RPMI7951 (cell line): ENCODE measurements at regions not wholly inside any gene's neighbourhood (a gene's known extent, or its start where the extent isn't known, plus 50 kb on each side); places are given as distances from the start of the nearest gene placed in this dataset.

Experiments
- DNase-seq: peaks from one replicate; pipeline ENCODE4 v3.0.0-alpha.2; 2012; ENCODE audit warnings: low read depth

DNA sequence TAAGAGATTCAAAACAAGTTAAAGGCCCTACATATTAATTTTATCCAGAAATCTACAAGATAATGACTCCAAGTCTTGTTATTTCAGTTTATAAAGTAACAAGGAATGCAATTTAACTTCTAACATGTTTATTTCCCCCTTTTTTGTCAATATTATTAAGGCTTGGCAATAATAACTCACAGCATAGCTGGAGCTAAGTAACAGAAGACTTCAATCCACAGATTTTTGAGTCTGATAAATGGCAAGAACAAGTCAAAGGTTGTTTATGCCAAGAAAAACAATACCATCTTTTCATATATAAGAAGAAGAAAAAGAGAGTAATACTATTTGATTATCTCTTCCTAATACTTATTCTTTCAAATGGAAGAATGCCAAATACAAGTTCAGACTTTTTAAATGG, 631.0 kb upstream of the CCDC54 start:
- DNase-seq = no peak

DNA sequence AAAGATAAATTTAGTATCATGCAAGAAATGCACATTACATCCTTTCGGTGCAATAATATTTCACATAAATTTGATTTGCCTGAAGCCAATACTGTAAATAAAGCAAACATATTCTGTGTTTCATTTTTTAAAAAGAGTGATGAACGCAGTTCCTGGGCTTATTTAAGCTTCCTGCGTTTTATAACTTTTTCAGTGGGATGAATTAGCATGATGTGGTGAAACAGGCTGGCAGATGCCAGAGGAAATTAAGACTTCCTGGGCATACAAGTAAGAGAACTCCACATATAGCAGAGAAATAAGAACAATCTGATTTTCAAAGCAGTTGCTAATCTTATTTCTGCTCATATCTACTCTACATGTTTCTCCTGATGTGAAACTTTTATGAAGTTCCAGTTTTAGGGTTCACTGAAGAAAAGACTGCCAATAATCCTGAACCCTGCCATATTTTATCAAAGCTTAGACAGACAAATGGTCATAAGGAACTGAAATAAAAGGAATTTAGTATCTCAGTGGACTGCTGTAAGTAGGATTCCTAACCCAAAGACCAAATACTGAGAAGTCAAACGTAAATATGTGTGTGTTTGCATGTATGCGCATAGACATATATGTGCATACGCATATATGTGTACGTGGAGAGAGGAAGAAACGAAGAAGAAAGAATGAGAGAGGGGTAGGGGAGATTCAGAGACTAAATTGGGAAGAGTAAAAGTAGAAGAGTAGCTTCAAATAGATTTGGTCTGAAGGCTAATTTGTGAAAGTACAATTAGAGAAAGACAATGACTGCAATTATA, 628.6 kb upstream of the CCDC54 start:
- no peak for DNase-seq

DNA sequence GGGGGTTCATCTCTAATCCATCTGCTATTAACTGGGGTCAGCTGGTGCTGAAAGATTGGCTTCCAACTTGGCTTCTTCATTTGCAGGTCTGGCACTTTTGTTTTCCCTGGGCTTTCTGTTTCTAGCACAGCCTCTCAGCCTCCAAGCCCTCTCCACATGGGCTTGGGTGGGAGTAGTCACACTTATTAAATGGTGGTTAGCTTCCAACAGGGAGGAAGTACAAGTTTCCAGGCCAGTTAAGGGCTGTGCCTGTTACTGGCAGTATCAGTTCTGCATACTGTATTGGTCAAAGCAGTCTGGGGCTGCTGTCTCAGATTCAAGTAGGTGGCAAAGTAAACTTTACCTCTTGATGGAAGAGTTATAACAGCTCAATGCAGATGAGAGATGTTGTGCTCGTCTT, 627.1 kb upstream of the CCDC54 start:
- peak; percentile 24 for DNase-seq

- DNase-seq = no peak
Observed at GRCh38 chr3:106755336-106755735, 621.9 kb upstream of the CCDC54 start.

GRCh38 chr3:106756901-106757300, 620.3 kb upstream of the CCDC54 start:
- DNase-seq = no peak

GRCh38 chr3:106758459-106758858, 618.8 kb upstream of the CCDC54 start:
- DNase-seq = no peak

GRCh38 chr3:106759731-106760130, 617.5 kb upstream of the CCDC54 start:
- DNase-seq = peak; percentile 22

GRCh38 chr3:106765342-106765741, 611.9 kb upstream of the CCDC54 start:
- DNase-seq = peak; percentile 91

GRCh38 chr3:106768941-106769480, 608.2 kb upstream of the CCDC54 start:
- no peak for DNase-seq

DNA sequence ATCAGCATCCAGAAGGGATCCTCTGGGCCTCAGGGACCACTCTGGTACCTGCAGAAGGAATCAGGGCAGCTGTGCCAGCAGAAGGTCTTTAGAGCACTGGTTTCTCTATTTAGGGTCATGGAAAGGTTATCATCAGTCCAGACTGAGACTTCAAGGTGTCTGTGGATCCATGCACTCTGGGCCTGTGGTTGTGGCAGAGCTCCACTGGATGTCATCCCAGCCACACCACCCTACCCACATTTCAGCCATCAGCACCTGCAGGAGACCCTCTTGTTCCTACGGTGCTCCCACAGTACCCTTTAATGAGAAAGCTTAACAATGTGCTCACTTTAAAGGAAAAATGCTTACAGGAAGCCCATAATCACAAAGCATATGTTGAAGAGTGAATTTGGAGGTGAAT, 603.4 kb upstream of the CCDC54 start:
- no peak for DNase-seq

- no peak for DNase-seq
Observed at GRCh38 chr3:106783231-106783630, 594.0 kb upstream of the CCDC54 start.

- no peak for DNase-seq
Observed at GRCh38 chr3:106789276-106789675, 588.0 kb upstream of the CCDC54 start.

DNA sequence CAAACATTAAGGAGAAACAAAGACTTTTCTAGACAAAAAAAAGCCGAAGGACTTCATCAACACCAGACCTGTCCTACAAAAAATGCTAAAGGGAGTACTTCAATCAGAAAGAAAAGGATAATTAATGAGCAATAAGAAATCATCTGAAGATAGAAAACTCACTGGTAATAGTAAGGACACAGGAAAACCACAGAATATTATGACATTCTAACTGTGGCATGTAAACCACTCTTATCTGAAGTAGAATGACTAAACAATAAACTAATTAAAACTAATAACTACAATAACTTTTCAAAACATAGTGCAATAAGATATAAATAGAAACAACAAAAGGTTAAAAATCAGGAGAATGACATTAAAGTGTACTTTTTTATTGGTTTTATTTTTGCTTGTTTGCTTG, 584.5 kb upstream of the CCDC54 start:
- DNase-seq = no peak

DNA sequence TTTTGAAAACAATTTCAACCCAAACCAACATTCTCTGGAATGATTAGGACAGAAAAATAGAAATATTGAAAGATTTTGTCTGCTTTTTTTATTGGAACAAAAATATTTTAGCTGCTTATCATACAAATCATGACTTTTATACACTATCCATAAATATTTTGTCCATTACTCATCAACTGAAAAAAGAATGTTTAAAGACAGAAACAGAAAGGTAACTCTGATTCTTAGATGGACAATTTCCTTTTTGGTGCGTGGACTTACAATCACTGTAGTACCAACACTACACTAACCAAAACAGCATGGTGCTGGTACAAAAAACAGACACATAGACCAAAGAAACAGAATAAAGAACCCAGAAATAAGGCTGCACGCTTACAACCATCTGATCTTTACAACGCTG, 582.8 kb upstream of the CCDC54 start:
- peak; percentile 24 for DNase-seq

DNA sequence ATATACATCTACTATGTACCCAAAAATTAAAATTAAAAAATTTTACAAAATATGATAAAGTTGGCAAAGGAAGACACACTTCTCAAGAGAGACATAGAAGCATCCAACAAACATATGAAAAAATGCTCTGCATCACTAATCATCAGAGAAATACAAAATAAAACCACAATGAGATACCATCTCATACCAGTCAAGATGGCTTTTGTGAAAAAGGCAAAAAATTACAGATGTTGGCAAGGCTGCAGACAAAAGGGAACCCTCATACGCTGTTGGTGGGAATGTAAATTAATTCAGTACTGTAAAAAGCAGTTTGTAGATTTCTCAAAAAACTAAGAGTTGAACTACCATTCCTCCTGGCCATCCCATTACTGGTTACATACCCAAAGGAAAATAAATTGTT, 581.7 kb upstream of the CCDC54 start:
- no peak for DNase-seq

DNA sequence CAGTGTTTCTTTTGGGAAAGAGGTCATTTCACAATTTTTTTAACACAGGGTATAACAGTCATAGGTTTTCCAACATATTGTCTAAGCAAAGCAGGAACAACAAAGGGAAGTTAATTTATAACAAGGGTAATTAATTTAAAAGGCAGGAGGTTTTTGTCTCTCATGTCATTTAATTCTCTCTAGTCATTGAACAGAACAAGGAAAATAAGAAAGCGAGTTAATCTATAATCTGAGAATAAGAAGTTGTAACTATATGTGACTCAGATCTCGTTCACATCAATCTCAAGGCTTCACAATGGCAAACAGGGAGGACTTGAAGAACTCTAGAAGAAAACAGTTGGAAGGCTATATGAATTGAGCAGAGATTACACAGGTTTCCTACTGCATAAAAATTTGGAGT, 579.8 kb upstream of the CCDC54 start:
- no peak for DNase-seq

DNA sequence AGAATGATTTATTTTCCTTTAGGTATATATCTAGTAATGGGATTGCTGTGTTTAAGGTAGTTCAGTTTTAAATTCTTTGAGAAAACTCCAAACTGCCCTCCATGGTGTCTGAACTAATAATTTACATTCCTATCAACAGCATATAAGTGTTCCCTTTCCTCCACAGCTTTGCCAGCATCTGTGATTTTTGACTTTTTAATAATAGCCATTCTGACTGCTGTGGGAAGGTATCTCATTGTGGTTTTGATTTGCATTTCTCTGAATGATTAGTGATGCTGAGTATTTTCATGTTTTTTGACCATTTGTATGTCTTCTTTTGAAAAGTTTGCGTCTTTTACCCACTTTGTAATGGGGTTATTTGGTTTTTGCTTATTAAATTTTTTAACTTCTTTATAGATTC, 571.6 kb upstream of the CCDC54 start:
- DNase-seq = no peak

DNA sequence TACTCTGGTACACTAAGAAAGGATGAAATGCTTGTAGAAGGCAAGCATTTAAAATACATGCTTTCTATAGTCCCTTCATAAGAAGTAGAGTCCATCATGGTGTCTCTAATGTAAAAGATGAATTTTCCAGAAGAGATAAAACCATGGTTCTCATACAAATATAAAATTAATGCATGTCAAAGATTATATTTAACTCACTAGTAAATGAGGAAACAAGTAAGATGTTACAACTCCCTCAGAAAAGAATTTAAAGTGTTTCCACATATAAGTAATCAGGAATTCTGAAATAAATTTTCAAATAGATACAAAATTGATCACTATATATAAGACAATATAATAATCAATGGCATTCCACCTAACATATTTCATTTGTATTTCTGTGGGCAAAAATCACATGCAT, 570.3 kb upstream of the CCDC54 start:
- DNase-seq = no peak

DNA sequence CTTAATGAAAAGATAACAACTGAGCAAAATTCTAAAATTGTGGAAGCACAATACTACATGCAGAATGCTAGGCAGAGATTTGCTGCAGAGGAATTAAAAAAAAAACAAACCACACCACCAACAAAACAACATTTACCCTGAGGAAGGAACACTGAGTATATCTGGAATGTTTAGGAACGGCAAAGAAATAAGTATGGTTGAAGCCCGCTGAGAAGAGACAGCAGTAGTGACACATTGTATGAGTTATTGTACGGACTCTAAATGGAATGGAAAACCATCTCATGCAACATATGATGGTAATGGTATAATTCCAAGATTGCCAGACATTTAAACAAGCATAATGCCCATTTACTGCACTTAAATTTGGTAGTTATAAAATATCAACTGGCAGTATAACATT, 568.2 kb upstream of the CCDC54 start:
- DNase-seq = no peak

DNA sequence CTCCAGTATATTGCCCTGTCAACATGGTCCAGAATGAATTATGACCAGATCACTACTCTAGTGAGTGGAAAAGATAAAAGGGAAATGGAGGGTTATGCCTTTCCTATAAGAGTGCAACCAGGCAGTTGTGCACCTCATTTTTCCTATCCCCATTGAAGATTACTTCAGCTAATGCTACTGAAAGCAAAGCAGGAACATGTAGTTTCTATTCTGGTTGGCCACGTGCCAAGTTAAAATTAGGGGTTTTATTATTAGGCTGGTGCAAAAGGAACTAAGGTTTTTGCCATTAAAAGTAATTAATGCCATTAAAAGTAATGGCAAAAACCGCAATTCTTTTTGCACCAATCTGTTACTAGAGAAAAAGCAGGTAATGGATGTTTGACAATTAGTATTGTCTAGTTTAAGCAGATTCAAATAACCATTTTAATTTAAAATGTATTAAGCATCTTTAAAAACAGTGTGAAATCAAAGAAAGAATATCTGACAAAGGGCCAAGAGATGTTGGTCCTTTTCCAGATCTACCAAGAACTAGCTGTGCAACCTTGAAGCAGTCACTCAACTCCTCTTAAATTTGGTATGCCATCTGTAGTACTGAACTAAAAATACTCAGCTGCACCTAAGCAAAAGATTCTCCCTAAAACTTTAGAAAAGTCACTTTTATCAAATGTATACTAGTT, 567.5 kb upstream of the CCDC54 start:
- no peak for DNase-seq

DNA sequence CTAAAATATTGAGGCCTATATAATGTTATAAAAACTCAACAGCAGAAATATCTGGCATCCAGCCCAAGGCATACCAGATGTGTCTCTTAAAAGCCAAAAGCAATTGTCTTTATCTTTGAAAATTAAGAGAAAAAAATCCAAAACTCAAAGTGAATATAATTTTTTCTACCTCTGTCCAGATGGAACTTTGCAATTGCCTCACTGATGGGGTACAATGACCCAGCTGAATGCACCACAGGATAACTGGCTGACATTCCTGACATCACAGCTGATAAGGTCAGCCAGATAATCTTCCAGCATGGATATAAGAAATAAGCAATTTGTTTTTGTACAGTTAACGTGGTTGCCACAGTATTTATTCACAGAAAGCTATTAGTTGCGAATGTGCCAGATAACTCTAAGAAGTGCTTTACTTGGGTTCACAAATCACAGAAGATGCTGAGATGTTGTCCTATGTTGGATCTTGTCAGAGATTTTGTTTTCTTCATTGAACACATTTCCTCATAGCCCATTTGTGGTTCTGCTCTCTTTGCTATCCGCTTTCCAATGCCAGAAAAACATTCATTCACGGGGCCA, 566.9 kb upstream of the CCDC54 start:
- DNase-seq = peak; percentile 34

DNA sequence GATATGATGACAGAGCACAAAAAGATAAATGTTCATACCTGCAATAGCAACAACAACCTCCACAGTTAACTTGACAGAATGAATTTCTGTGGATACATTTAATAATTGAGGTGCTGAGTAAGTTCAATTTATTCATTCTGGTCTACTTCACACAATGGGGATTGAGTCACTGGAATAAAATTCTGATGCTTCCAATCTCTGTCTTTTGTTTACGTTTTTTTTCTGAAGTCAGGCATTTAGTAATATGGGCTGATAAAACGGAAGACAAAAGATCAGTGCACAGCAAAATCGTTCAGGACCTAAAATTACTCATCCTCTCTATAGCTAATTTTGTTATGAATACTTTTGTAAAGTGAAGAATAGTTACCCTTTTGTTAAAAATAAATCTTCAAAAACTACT, 565.9 kb upstream of the CCDC54 start:
- DNase-seq = peak; percentile 72

DNA sequence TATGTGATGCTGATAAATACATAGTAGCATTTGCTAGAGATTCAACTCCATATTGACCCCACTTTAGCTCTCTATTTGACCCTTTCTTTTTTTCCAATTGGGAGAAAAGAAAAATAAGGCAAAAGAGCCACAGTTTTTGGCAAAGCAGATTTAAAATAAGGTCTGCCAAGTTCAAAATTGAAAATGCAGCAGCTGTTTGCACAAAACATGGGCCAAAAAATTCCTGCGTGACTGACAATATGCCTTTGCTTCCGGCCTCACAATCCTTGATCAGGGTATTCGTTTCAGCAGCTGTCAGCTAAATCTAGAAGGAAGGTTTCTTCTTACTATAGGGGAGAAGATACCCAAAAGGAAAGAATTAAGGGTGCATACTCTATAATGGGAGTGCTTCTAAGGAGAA, 563.5 kb upstream of the CCDC54 start:
- peak; percentile 61 for DNase-seq
